CD4-positive, alpha-beta T cell treated with Interleukin-4 for 1 hour (primary cell): ENCODE measurements at regions not wholly inside any gene's neighbourhood (a gene's known extent, or its start where the extent isn't known, plus 50 kb on each side); places are given as distances from the start of the nearest gene placed in this dataset.

Source experiments
- DNase-seq, 2 donors: peaks; one replicate each; pipeline ENCODE4 v3.0.0-alpha.2; 2020 to 2022

GRCh38 chr18:78622251-78622906, 357.2 kb upstream of the SALL3 start:
- no peak for DNase-seq

GRCh38 chr18:78622907-78623541, 356.6 kb upstream of the SALL3 start:
- no peak for DNase-seq

DNA sequence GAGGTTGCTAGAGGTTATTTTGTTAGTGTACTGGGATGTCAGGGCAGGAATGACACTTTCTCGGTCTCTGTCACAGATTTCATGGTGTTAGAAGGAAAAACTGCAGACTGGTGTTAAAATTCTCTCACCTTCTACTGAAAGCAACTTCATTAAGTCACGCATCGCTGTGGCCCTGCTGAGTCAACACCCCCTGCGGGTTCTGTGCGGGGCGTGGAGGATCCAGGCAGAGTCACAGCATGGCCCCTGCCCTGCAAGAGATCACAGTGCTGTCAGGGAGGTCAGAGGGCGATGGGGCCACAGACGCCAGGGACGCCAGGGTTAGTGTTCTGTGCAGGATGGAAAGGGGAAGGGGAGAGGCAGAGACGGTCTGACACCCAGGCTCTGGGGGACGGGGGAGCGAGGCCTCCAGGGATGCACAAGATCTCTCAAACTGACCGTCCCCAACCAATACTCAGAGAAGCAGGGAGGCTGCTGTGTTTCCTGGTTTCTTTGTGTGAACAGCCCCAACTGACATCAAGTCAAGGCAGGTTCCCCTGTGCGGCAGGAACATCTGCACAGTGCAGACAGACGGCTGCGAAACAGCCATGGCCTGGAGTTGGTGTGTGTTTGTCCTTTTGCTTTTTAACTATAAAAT, 354.9 kb upstream of the SALL3 start:
- no peak for DNase-seq

GRCh38 chr18:78625847-78626246, 353.8 kb upstream of the SALL3 start:
- DNase-seq = no peak

GRCh38 chr18:78627551-78628346, 351.9 kb upstream of the SALL3 start:
- DNase-seq = no peak

- peak in 1 of 2 donors; percentile 5 for DNase-seq
Measured at GRCh38 chr18:78629426-78629825, 350.2 kb upstream of the SALL3 start.

GRCh38 chr18:78630356-78630755, 349.3 kb upstream of the SALL3 start:
- peak in 1 of 2 donors; percentile 6 for DNase-seq

DNA sequence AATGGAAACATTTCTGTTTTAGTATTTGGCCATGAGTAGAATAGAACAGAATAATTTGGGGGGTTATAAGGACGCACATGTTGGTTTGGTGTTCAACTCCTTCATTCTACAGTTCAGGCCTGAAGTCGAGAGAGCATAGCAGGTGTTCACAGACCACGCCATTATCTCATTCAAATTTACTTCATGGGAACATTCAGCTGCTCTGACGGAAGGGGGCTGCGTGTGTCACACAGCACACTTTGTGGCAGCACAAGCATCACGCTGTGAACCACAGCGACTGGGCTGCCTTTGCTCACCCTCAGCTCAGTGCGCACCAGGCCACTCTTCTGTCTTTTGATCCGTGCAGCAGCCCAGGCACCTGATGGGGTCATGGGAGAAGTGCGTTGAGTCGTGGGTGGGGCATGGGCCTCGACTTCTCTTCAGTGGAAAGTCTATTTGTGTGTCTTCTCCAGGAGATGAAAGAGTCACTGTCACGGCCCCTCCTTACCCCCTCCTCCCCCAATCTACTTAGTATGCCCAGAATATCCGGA, 348.6 kb upstream of the SALL3 start:
- peak in 1 of 2 donors; percentile 1 for DNase-seq

DNA sequence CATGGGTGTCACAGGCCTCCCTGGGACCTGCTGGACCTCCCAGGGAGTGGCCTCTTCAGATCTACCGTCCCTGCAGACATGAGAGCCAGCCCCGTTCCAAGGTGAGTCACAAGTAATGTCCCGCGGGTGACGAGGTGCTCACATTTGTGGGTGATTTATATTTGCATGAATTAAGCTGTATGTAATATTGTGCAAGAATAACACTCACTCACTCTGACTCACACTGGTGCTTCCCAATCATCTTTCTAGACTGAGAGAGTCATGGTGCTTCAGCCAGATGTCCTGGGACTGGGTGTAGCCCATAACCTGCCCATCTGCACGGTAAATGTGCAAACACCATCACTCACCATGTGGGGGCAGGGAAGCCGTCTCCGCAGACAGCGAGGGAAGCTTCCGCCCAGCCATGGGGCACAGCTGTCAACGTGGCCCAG, 347.5 kb upstream of the SALL3 start:
- no peak for DNase-seq

GRCh38 chr18:78634061-78634696, 345.4 kb upstream of the SALL3 start:
- DNase-seq = no peak

GRCh38 chr18:78635093-78635800, 344.4 kb upstream of the SALL3 start:
- no peak for DNase-seq

DNA sequence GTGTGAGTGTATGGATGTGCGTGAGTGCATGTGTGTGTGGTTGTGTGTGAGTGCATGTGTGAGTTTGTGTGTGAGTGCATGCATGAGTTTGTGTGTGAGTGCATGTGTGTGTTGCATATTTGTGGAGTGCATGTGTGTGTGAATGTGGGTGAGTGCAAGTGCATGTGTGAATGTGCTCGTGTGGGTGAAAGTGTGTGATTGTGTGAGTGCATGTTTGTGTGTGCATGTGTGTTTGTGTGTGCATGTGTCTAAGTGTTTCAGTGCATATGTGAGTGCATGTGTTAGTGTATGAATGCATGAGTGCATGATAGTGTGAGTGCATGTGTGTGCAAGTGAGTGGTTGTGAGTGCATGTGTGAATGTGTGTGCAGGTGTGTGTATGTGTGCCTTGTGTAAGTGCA, 343.4 kb upstream of the SALL3 start:
- no peak for DNase-seq

- DNase-seq = no peak
Measured at GRCh38 chr18:78637442-78638402, 341.9 kb upstream of the SALL3 start.

GRCh38 chr18:78639006-78639950, 340.3 kb upstream of the SALL3 start:
- no peak for DNase-seq

DNA sequence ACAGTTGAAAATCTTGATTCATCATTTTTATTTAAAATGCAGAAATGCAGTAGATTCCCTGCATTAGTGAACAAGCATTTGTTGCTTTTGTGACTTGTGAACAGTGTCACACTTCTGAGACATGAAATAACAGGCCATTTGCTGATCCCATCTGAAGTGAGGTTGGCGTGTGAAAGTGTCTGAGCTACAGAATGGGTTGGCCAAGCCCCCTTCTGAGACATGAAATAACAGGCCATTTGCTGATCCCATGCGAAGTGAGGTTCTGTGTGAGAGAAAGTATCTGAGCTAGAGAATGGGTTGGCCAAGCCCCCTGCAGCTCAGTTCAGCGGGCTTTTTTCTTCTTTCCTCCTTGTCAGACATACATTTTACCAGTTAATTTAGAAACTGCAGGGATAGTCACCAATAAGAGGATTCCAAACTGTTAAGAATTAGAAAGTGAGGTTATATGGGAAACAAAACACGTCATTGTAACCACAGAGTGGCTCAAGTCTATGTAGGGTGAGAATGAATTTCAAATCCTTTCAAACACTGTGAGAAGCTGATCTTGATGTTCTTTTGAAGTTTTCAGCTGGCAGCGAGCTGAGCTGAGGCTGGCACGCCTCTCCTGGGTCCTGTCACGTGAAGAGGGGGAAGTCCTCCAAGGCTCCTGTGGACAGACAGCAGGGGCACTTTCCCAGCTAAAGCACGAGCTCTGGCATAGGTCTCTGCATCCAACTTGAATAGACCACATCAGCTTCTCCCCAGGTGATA, 339.2 kb upstream of the SALL3 start:
- peak in 1 of 2 donors; percentile 15 for DNase-seq

- DNase-seq = peak in 1 of 2 donors; percentile 14
Measured at GRCh38 chr18:78641689-78642231, 337.9 kb upstream of the SALL3 start.

DNA sequence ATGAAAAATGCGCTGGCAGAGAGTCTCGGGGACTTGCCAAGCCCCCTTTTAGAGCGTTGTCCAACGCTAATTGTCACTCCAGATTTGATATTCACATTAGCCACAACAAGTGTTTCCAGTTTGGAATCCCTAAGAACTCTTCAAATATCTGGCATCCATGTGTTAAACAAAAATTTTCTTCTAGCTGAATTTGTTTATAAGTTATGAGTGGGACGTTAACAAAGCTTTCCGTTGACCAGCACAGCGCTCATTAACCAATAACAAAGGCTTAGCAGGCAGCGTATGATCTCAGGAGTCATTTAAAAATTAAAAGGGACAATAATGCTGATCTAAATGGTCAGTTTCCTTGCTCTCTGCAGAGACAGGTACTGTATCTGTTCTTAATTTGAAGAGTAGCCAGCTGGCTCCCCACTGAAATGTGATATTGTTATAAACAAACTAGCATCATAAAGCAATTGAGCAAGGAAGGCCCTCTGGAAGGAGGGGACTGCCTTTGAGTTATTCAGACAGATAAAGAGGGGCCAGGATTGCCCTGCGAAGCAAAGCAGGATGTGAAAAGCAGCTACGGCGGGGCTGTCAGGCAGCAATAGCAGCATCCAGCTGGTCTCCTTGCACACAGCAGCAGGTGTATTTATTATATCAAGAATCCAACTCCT, 337.2 kb upstream of the SALL3 start:
- DNase-seq = no peak

GRCh38 chr18:78643004-78643403, 336.6 kb upstream of the SALL3 start:
- DNase-seq = peak; percentile 42 to 51
